GM12891 (cell line): ENCODE measurements at regions not wholly inside any gene's neighbourhood (a gene's known extent, or its start where the extent isn't known, plus 50 kb on each side); places are given as distances from the start of the nearest gene placed in this dataset.

Experiments used
- DNase-seq: peaks from one replicate; pipeline ENCODE4 v3.0.0; 2011; ENCODE audit warnings: low spot score; ENCODE audit not compliant: insufficient read length
- FAIRE-seq: peaks from 2 replicates; lab custom pipeline; 2011; peaks lifted over from hg19 to GRCh38; lab: Jason Lieb, UNC
- PAX5 ChIP-seq: IDR thresholded peaks from 2 replicates; pipeline ENCODE4 v1.6.1; 2011; ENCODE audit warnings: low read length, moderate library complexity, mild to moderate bottlenecking; ENCODE audit not compliant: insufficient read depth, severe bottlenecking
- POLR2A ChIP-seq: IDR thresholded peaks from 2 replicates; pipeline ENCODE4 v1.6.1; 2011; ENCODE audit warnings: low read depth, low read length, control low read depth
- POLR2AphosphoS5 ChIP-seq: IDR thresholded peaks from 2 replicates; pipeline ENCODE4 v1.6.1; 2011; ENCODE audit warnings: low read depth, low read length, control low read depth
- POU2F2 ChIP-seq: IDR thresholded peaks from 2 replicates; pipeline ENCODE4 v1.6.1; 2011; ENCODE audit warnings: low read depth, mild to moderate bottlenecking, control low read depth, low read length, moderate library complexity
- SPI1 ChIP-seq: IDR thresholded peaks from 2 replicates; pipeline ENCODE4 v1.6.1; 2011; ENCODE audit warnings: low read depth, low read length, control low read depth
- TAF1 ChIP-seq: IDR thresholded peaks from 2 replicates; pipeline ENCODE4 v1.6.1; 2011; ENCODE audit warnings: low read depth, low read length, control low read depth

GRCh38 chr2:56017784-56018183 lies 94.2 kb upstream of the EFEMP1 start:
- FAIRE-seq: no peak
- TF ChIP-seq SPI1: no peak
- TF ChIP-seq POLR2A: no peak
- no peak for TF ChIP-seq TAF1
- TF ChIP-seq POU2F2: no peak
- no peak for TF ChIP-seq POLR2AphosphoS5
- TF ChIP-seq PAX5: no peak
- no peak for DNase-seq

GRCh38 chr2:56018267-56018666 lies 94.7 kb upstream of the EFEMP1 start:
- FAIRE-seq (no peak), DNase-seq (no peak)
- TF ChIP-seq PAX5 (no peak), POLR2A (no peak), SPI1 (no peak), POLR2AphosphoS5 (no peak), TAF1 (no peak), POU2F2 (no peak)

- no peak for TF ChIP-seq POLR2A
- TF ChIP-seq POLR2AphosphoS5: no peak
- TF ChIP-seq SPI1: no peak
- TF ChIP-seq POU2F2: no peak
- no peak for FAIRE-seq
- no peak for DNase-seq
These were observed 97.5 kb upstream of the EFEMP1 start for GRCh38 chr2:56021136-56021474.

- DNase-seq: no peak
- TF ChIP-seq SPI1: no peak
- TF ChIP-seq POU2F2: no peak
- no peak for TF ChIP-seq PAX5
- no peak for FAIRE-seq
These were observed 98.0 kb upstream of the EFEMP1 start for GRCh38 chr2:56021579-56021978.

GRCh38 chr2:56025469-56026193 lies 102.0 kb upstream of the EFEMP1 start:
- TF ChIP-seq PAX5 (no peak), POLR2AphosphoS5 (no peak), SPI1 (no peak)
- no peak for FAIRE-seq
- no peak for DNase-seq

- no peak for TF ChIP-seq SPI1
- TF ChIP-seq TAF1: no peak
- no peak for TF ChIP-seq POLR2A
- TF ChIP-seq POLR2AphosphoS5: no peak
- TF ChIP-seq POU2F2: no peak
- TF ChIP-seq PAX5: no peak
- no peak for DNase-seq
- FAIRE-seq: no peak
These were observed 103.2 kb upstream of the EFEMP1 start for GRCh38 chr2:56026828-56027227.

GRCh38 chr2:56030062-56030461 lies 106.5 kb upstream of the EFEMP1 start:
- TF ChIP-seq POLR2A: no peak
- TF ChIP-seq POLR2AphosphoS5: no peak
- no peak for TF ChIP-seq POU2F2
- no peak for TF ChIP-seq SPI1
- TF ChIP-seq PAX5: no peak
- TF ChIP-seq TAF1: no peak
- no peak for FAIRE-seq

GRCh38 chr2:56030901-56031300 lies 107.3 kb upstream of the EFEMP1 start:
- DNase-seq (no peak), FAIRE-seq (no peak)
- TF ChIP-seq POU2F2 (no peak), POLR2A (no peak), PAX5 (no peak)

More at GRCh38 chr2:56030062-56030461, 106.5 kb upstream of the EFEMP1 start:
- DNase-seq: no peak

GRCh38 chr2:56034258-56034657 lies 110.7 kb upstream of the EFEMP1 start:
- TF ChIP-seq PAX5 (no peak), SPI1 (no peak), POLR2A (no peak), POU2F2 (no peak), TAF1 (no peak), POLR2AphosphoS5 (no peak)
- DNase-seq: no peak
- FAIRE-seq: no peak

GRCh38 chr2:56040189-56040588 lies 116.6 kb upstream of the EFEMP1 start:
- FAIRE-seq (no peak), DNase-seq (no peak)
- TF ChIP-seq PAX5: no peak
- no peak for TF ChIP-seq POU2F2
- no peak for TF ChIP-seq SPI1
- TF ChIP-seq POLR2A: no peak
- no peak for TF ChIP-seq TAF1

GRCh38 chr2:56040834-56041233 lies 117.3 kb upstream of the EFEMP1 start:
- FAIRE-seq (no peak), DNase-seq (no peak)
- TF ChIP-seq POLR2AphosphoS5: no peak
- no peak for TF ChIP-seq SPI1
- TF ChIP-seq POLR2A: no peak
- TF ChIP-seq TAF1: no peak
- TF ChIP-seq PAX5: no peak
- TF ChIP-seq POU2F2: no peak
